ENCODE measurements at regions not wholly inside any gene's neighbourhood (a gene's known extent, or its start where the extent isn't known, plus 50 kb on each side); places are given as distances from the start of the nearest gene placed in this dataset.

- no peak for TF ChIP-seq CTCF (IDR thresholded peaks at IDR 0.05; ENCODE audit: low read length)
- TF ChIP-seq EZH2 (IDR thresholded peaks at IDR 0.05; ENCODE audit: borderline replicate concordance, low read length): no peak
- Histone ChIP-seq H3K27ac (ENCODE audit: low read depth, low read length, poor library complexity, severe bottlenecking) (no peak overlapping the region), H3K27me3 (ENCODE audit: insufficient read depth, low read length) (no peaks in the 10 kb centered on the region)
These were observed 215.8 kb upstream of the RREB1 start for GRCh38 chr6:6891949-6892461.

GRCh38 chr6:6892744-6893583 lies 214.8 kb upstream of the RREB1 start:
- Histone ChIP-seq H2AFZ (ENCODE audit: low read length) (no peak overlapping the region), H3F3A (ENCODE audit: insufficient read depth, low read length) (no peaks in the 10 kb centered on the region), H3K4me2 (ENCODE audit: low read length) (no peak overlapping the region), H3K9ac (ENCODE audit: low read length) (no peak overlapping the region), H3K27ac (ENCODE audit: low read depth, low read length, poor library complexity, severe bottlenecking) (no peak overlapping the region), H3K36me3 (ENCODE audit: insufficient read depth, low read length) (no peaks in the 10 kb centered on the region), H3K9me2 (ENCODE audit: low read depth, low read length) (no peaks in the 10 kb centered on the region), H4K20me1 (ENCODE audit: insufficient read depth, low read length) (no peaks in the 10 kb centered on the region), H3K79me2 (ENCODE audit: insufficient read depth, low read length) (no peaks in the 10 kb centered on the region), H3K4me1 (ENCODE audit: insufficient read depth, low read length, severe bottlenecking) (no peaks in the 10 kb centered on the region), H3K9me3 (ENCODE audit: low read length) (no peaks in the 10 kb centered on the region), H3K4me3 (ENCODE audit: low read depth, low read length, poor library complexity, severe bottlenecking) (no peak overlapping the region), H3K27me3 (ENCODE audit: insufficient read depth, low read length) (no peaks in the 10 kb centered on the region)
- TF ChIP-seq CTCF (IDR thresholded peaks at IDR 0.05; ENCODE audit: low read length) (no peak), EZH2 (IDR thresholded peaks at IDR 0.05; ENCODE audit: borderline replicate concordance, low read length) (no peak)

More at GRCh38 chr6:6891949-6892461, 215.8 kb upstream of the RREB1 start:
- Histone ChIP-seq H3K79me2 (ENCODE audit: insufficient read depth, low read length) (no peaks in the 10 kb centered on the region), H3K9me2 (ENCODE audit: low read depth, low read length) (no peaks in the 10 kb centered on the region), H3F3A (ENCODE audit: insufficient read depth, low read length) (no peaks in the 10 kb centered on the region), H3K4me1 (ENCODE audit: insufficient read depth, low read length, severe bottlenecking) (no peaks in the 10 kb centered on the region), H2AFZ (ENCODE audit: low read length) (no peak overlapping the region), H3K4me2 (ENCODE audit: low read length) (no peak overlapping the region), H3K9ac (ENCODE audit: low read length) (no peak overlapping the region), H3K9me3 (ENCODE audit: low read length) (no peaks in the 10 kb centered on the region), H3K4me3 (ENCODE audit: low read depth, low read length, poor library complexity, severe bottlenecking) (no peak overlapping the region), H3K36me3 (ENCODE audit: insufficient read depth, low read length) (no peaks in the 10 kb centered on the region), H4K20me1 (ENCODE audit: insufficient read depth, low read length) (no peaks in the 10 kb centered on the region)

GRCh38 chr6:6893701-6894100 lies 214.1 kb upstream of the RREB1 start:
- no peaks in the 10 kb centered on the region for H3K4me1 ChIP-seq (ENCODE audit: insufficient read depth, low read length, severe bottlenecking)
- H3K9me3 ChIP-seq (ENCODE audit: low read length): no peaks in the 10 kb centered on the region
- H3K27ac ChIP-seq (ENCODE audit: low read depth, low read length, poor library complexity, severe bottlenecking): no peak overlapping the region
- H3K9me2 ChIP-seq (ENCODE audit: low read depth, low read length): no peaks in the 10 kb centered on the region
- TF ChIP-seq EZH2 (IDR thresholded peaks at IDR 0.05; ENCODE audit: borderline replicate concordance, low read length) (no peak), CTCF (IDR thresholded peaks at IDR 0.05; ENCODE audit: low read length) (no peak)
- H2AFZ ChIP-seq (ENCODE audit: low read length): no peak overlapping the region
- H3K4me2 ChIP-seq (ENCODE audit: low read length): no peak overlapping the region
- no peaks in the 10 kb centered on the region for H3K27me3 ChIP-seq (ENCODE audit: insufficient read depth, low read length)
- H3F3A ChIP-seq (ENCODE audit: insufficient read depth, low read length): no peaks in the 10 kb centered on the region
- no peaks in the 10 kb centered on the region for H3K36me3 ChIP-seq (ENCODE audit: insufficient read depth, low read length)
- H3K79me2 ChIP-seq (ENCODE audit: insufficient read depth, low read length): no peaks in the 10 kb centered on the region
- H3K4me3 ChIP-seq (ENCODE audit: low read depth, low read length, poor library complexity, severe bottlenecking): no peak overlapping the region
- no peaks in the 10 kb centered on the region for H4K20me1 ChIP-seq (ENCODE audit: insufficient read depth, low read length)
- H3K9ac ChIP-seq (ENCODE audit: low read length): no peak overlapping the region
